K562 (cell line): ENCODE measurements at regions not wholly inside any gene's neighbourhood (a gene's known extent, or its start where the extent isn't known, plus 50 kb on each side); places are given as distances from the start of the nearest gene placed in this dataset.

Source experiments
- ATAC-seq: fragments of 200-7000 bp; cut with Tn5 transposase; 3 replicates; pipeline ENCODE4 v1.9.1; 2020; ENCODE audit warnings: moderate library complexity
- BruUV-seq: library from RNA; stranded (reverse); fragments of 400-500 nt; replicated peaks from 2 replicates; lab custom pipeline; 2021; lab: Mats Ljungman, UMichigan
- CTCF ChIA-PET: fragments of 300-600 bp; formaldehyde crosslinking; extraction: SDS; loops from one replicate; lab custom pipeline; 2021; ENCODE audit warnings: low intra/inter-chr PET ratio; lab: Yijun Ruan, JAX
- POLR2A ChIA-PET: fragments of 300-600, 350-650 bp; sonication (Branson Sonifier 250); formaldehyde crosslinking; extraction: SDS; loops from one replicate; lab custom pipeline; 2021; ENCODE audit warnings: antibody characterized with exemption, inconsistent platforms; lab: Yijun Ruan, JAX
- DNase-seq, 4 experiments: peaks; one replicate each; pipeline versions ENCODE4 v3.0.0 to v3.0.0-alpha.2; 2011 to 2018; ENCODE audit warnings: low spot score in 3 of 4, mixed read lengths in 3 of 4; ENCODE audit errors: extremely low read depth in 1 of 4
- FAIRE-seq: peaks from 2 replicates; lab custom pipeline; 2011; peaks lifted over from hg19 to GRCh38; lab: Jason Lieb, UNC
- H2AFZ ChIP-seq: 2 replicates; pipeline ENCODE4 v1.6.0; 2011; ENCODE audit warnings: low read depth, low read length, control low read depth, inconsistent platforms
- H3K27ac ChIP-seq: fragments of 200-600 bp; 3 replicates; pipeline ENCODE4 v1.8.0; 2011; ENCODE audit warnings: low read depth, mild to moderate bottlenecking, control low read depth, inconsistent platforms, low read length, moderate library complexity, mixed read lengths; ENCODE audit errors: extremely low read depth
- H3K27me3 ChIP-seq, 2 experiments: fragments of 300-600 bp in 1 of 2; 2 replicates in 1 of 2; 3 replicates in 1 of 2; pipeline versions ENCODE4 v1.6.0 to v1.8.0; 2011; ENCODE audit warnings: inconsistent platforms in 2 of 2, low read length in 2 of 2, mild to moderate bottlenecking in 1 of 2, mixed read lengths in 1 of 2, moderate library complexity in 1 of 2; ENCODE audit not compliant: control insufficient read depth in 2 of 2, insufficient read depth in 2 of 2
- H3K36me3 ChIP-seq: fragments of 300-600 bp; 3 replicates; pipeline ENCODE4 v1.8.0; 2011; ENCODE audit warnings: mild to moderate bottlenecking, low read length, inconsistent platforms; ENCODE audit not compliant: control insufficient read depth, insufficient read depth
- H3K4me1 ChIP-seq, 2 experiments: fragments of 200-600 bp in 1 of 2; replicated peaks in 1 of 2; 2 replicates in 1 of 2; 3 replicates in 1 of 2; pipeline versions ENCODE4 v1.5.1 to v1.8.0; 2011; ENCODE audit warnings: inconsistent platforms in 2 of 2, low read length in 2 of 2, mild to moderate bottlenecking in 1 of 2, mixed read lengths in 1 of 2, moderate library complexity in 1 of 2; ENCODE audit not compliant: control insufficient read depth in 2 of 2, insufficient read depth in 2 of 2
- H3K4me2 ChIP-seq: 2 replicates; pipeline ENCODE4 v1.6.1; 2011; ENCODE audit warnings: low read length, control low read depth, inconsistent platforms, mixed read lengths; ENCODE audit not compliant: insufficient read depth
- H3K4me3 ChIP-seq: fragments of 200-600 bp; sonication (generic), shearing (Covaris generic); 2 replicates; pipeline ENCODE4 v1.5.1; 2016; ENCODE audit warnings: control low read depth, inconsistent platforms
- H3K79me2 ChIP-seq: fragments of 200-600 bp; 3 replicates; pipeline ENCODE4 v1.8.0; 2011; ENCODE audit warnings: low read length, inconsistent platforms; ENCODE audit not compliant: control insufficient read depth, insufficient read depth
- H3K9ac ChIP-seq, 2 experiments: 2 replicates each; pipeline versions ENCODE4 v1.6.0 to v1.6.1; 2011; ENCODE audit warnings: low read depth in 2 of 2, low read length in 2 of 2, control low read depth in 1 of 2, inconsistent platforms in 1 of 2, mild to moderate bottlenecking in 1 of 2, mixed read lengths in 1 of 2; ENCODE audit not compliant: insufficient read depth in 1 of 2
- H3K9me1 ChIP-seq: one replicate; pipeline ENCODE4 v1.6.0; 2011; ENCODE audit warnings: inconsistent platforms, mild to moderate bottlenecking, low read length, moderate library complexity; ENCODE audit not compliant: control insufficient read depth, insufficient read depth
- H3K9me3 ChIP-seq: replicated peaks from 2 replicates; pipeline ENCODE4 v1.5.1; 2011; ENCODE audit warnings: low read depth, low read length, inconsistent platforms; ENCODE audit not compliant: control insufficient read depth, insufficient read depth
- H4K20me1 ChIP-seq: replicated peaks from 2 replicates; pipeline ENCODE4 v1.6.1; 2011; ENCODE audit warnings: low read length, inconsistent platforms, mixed read lengths; ENCODE audit not compliant: control insufficient read depth, insufficient read depth
- C11orf30 ChIP-seq: fragments of 450-650 bp; IDR thresholded peaks from 2 replicates; pipeline ENCODE4 v1.6.1; 2016; ENCODE audit warnings: low read depth, mild to moderate bottlenecking
- CBX2 ChIP-seq: fragments of 200-600 bp; sonication (generic); IDR thresholded peaks from one replicate; pipeline ENCODE4 v1.6.1; 2012; ENCODE audit warnings: mild to moderate bottlenecking, low read length, inconsistent platforms; ENCODE audit not compliant: insufficient read depth, poor library complexity, severe bottlenecking
- CXXC5 ChIP-seq: fragments of 250-450 bp; sonication (Bioruptor Pico); IDR thresholded peaks from 2 replicates; pipeline ENCODE4 v1.8.0; 2022; ENCODE audit warnings: inconsistent platforms, mild to moderate bottlenecking, moderate library complexity
- DEAF1 ChIP-seq: fragments of 450-650 bp; formaldehyde crosslinking; IDR thresholded peaks from 2 replicates; pipeline ENCODE4 v1.4.0; 2020; ENCODE audit warnings: mild to moderate bottlenecking, moderate library complexity
- E2F3 ChIP-seq: fragments of 250-450 bp; sonication (Bioruptor Pico); IDR thresholded peaks from 2 replicates; pipeline ENCODE4 v1.4.0; 2020; ENCODE audit warnings: mild to moderate bottlenecking
- GTF2E2 ChIP-seq: fragments of 200-800 bp; sonication (Bioruptor generic); IDR thresholded peaks from 2 replicates; pipeline ENCODE4 v1.6.1; 2016; ENCODE audit warnings: missing genetic modification characterization, missing compliant biosample characterization
- HDGF ChIP-seq: fragments of 450-650 bp; IDR thresholded peaks from 2 replicates; pipeline ENCODE4 v1.6.1; 2016
- MAFF ChIP-seq: IDR thresholded peaks from 2 replicates; pipeline ENCODE4 v1.6.1; 2012; ENCODE audit warnings: low read length, improper control_type of control experiment
- MAFG ChIP-seq: fragments of 450-650 bp; conservative IDR thresholded peaks from 2 replicates; pipeline ENCODE4 v1.6.1; 2016; ENCODE audit warnings: missing genetic modification characterization, missing compliant biosample characterization
- MAFK ChIP-seq: IDR thresholded peaks from 2 replicates; pipeline ENCODE4 v1.6.1; 2011; ENCODE audit warnings: low read length, improper control_type of control experiment
- SNAPC5 ChIP-seq: fragments of 250-450 bp; sonication (Bioruptor Pico); IDR thresholded peaks from 2 replicates; pipeline ENCODE4 v1.8.0; 2021; ENCODE audit warnings: moderate library complexity, mild to moderate bottlenecking, inconsistent platforms
- ZNF316 ChIP-seq: fragments of 450-650 bp; IDR thresholded peaks from 2 replicates; pipeline ENCODE4 v1.6.1; 2016
- ZNF512 ChIP-seq: IDR thresholded peaks from 2 replicates; pipeline ENCODE4 v1.6.1; 2016; ENCODE audit warnings: missing genetic modification characterization, missing compliant biosample characterization
- WGBS: fragments of 100-300 bp; shearing (Covaris generic); methylation state at CpG from one replicate; pipeline ENCODE4 v1.1.6; 2016; ENCODE audit warnings: low coverage, mixed read lengths; ENCODE audit not compliant: insufficient coverage; ENCODE audit errors: missing lambda C conversion rate; 5-methylcytosine and 5-hydroxymethylcytosine counted together
- in situ Hi-C: fragments of 300-500 bp; cut with MboI; formaldehyde crosslinking; loops from 4 replicates; pipeline ENCODE4 v1.15.0; 2018; ENCODE audit warnings: inconsistent platforms, mixed read lengths
- intact Hi-C: fragments of 100-400 bp; cut with micrococcal nuclease; formaldehyde crosslinking; loops from 2 replicates; pipeline ENCODE4 v1.14.2; 2022

- TF ChIP-seq ZNF512: no peak
- no peak for TF ChIP-seq CXXC5 (CRISPR knock-in tag)
- TF ChIP-seq E2F3: no peak
- TF ChIP-seq HDGF: no peak
- TF ChIP-seq GTF2E2 (tag): no peak
Measured at GRCh38 chr15:95605098-95605497, 725.4 kb upstream of the NR2F2 start (continued).

GRCh38 chr15:95606551-95606950 is 723.9 kb upstream of the NR2F2 start:
- no peaks in the 10 kb centered on the region for H3K79me2 ChIP-seq
- DNase-seq: no peak
- no peaks in the 10 kb centered on the region for H4K20me1 ChIP-seq
- H3K36me3 ChIP-seq: no peaks in the 10 kb centered on the region
- intact Hi-C loops: no loop called here
- no peak for ATAC-seq
- ChIA-PET CTCF (no interaction called here), POLR2A (no interaction called here)
- no peaks in the 10 kb centered on the region for H3K4me1 ChIP-seq
- H3K9ac ChIP-seq: no peak overlapping the region
- BruUV-seq: no TSS peak
- H3K9me3 ChIP-seq: no peaks in the 10 kb centered on the region
- no peaks in the 10 kb centered on the region for H3K27me3 ChIP-seq
- no peak for FAIRE-seq
- no peak overlapping the region for H2AFZ ChIP-seq
- in situ Hi-C loops: no loop called here
- H3K9me1 ChIP-seq: no peaks in the 10 kb centered on the region
- 75% methylated on average over 2 of the region's 2 CpGs for WGBS
- no peak overlapping the region for H3K27ac ChIP-seq
- no peak overlapping the region for H3K4me2 ChIP-seq
- no peak overlapping the region for H3K4me3 ChIP-seq
- TF ChIP-seq CBX2 (no peak), SNAPC5 (CRISPR knock-in tag) (no peak), C11orf30 (peak; percentile 83), ZNF316 (peak; percentile 94), DEAF1 (no peak), MAFG (tag) (peak; percentile 74), MAFF (peak; percentile 65; the same call in 1 of the 2 replicates), MAFK (peak; percentile 74)
